HG02798 (cell line): ENCODE measurements at regions not wholly inside any gene's neighbourhood (a gene's known extent, or its start where the extent isn't known, plus 50 kb on each side); places are given as distances from the start of the nearest gene placed in this dataset.

ENCODE experiments used
- ATAC-seq: cut with Tn5 transposase; IDR thresholded peaks from one replicate; pipeline ENCODE4 v1.9.1; 2021; ENCODE audit warnings: mild to moderate bottlenecking; ENCODE audit not compliant: unreplicated experiment, poor library complexity

GRCh38 chr3:29202378-29202777 lies 78.5 kb upstream of the RBMS3 start:
- no peak for ATAC-seq

- no peak for ATAC-seq
Measured at GRCh38 chr3:29203851-29204250, 77.0 kb upstream of the RBMS3 start.

- ATAC-seq = no peak
Measured at GRCh38 chr3:29207427-29207826, 73.4 kb upstream of the RBMS3 start.

- no peak for ATAC-seq
Measured at GRCh38 chr3:29212789-29213433, 68.0 kb upstream of the RBMS3 start.

- no peak for ATAC-seq
Measured at GRCh38 chr3:29214009-29214658, 66.7 kb upstream of the RBMS3 start.

GRCh38 chr3:29215948-29216347 lies 64.9 kb upstream of the RBMS3 start:
- no peak for ATAC-seq

GRCh38 chr3:29226706-29227105 lies 54.2 kb upstream of the RBMS3 start:
- no peak for ATAC-seq

GRCh38 chr3:29227307-29227706 lies 53.6 kb upstream of the RBMS3 start:
- no peak for ATAC-seq
